Umbilical cord (tissue), 1 donor: ENCODE measurements at regions not wholly inside any gene's neighbourhood (a gene's known extent, or its start where the extent isn't known, plus 50 kb on each side); places are given as distances from the start of the nearest gene placed in this dataset.

ENCODE experiments used
- DNase-seq: peaks from one replicate; pipeline ENCODE4 v3.0.0-alpha.2; 2015; ENCODE audit warnings: low spot score

- DNase-seq = no peak
Measured at GRCh38 chr18:44582456-44582855, 98.2 kb upstream of the SETBP1 start.

GRCh38 chr18:44584900-44585299 is 95.8 kb upstream of the SETBP1 start:
- no peak for DNase-seq

DNA sequence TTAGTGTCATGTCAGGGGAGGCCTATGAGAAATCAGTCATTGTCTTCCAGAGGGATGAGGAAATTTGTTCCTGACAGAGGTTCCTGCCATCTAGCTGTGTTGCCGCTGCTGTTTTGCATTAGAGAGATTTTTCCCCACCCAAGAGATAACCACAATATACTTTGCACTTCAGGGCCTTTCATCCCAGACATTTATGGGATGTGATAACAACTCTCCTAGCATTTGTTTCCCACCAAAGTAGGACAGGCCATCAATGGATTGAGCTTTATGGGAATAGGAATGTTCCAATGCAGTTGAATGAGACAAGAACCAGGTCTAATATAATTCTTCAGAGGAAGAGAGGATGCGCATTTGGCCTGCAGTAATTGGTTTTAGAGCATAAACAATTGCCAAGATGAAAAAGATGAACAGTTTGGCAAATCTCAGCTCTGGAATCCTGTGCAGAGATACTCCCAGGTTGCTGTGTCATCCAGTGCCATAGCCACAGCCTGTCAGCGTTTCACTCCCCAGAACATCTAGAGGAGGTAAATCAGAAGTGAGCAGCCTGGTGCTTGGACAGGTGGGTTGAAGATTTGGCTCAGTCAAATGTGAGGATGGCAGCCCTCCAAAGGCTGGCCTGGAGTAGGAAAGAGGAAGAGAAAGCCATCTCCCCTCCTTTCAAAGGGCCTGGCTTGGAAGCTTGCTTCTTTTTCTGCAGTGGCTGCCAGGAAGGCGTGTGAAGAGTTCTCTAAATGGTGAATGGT is 93.7 kb upstream of the SETBP1 start:
- DNase-seq = peak; percentile 19

- no peak for DNase-seq
Measured at GRCh38 chr18:44588508-44588907, 92.2 kb upstream of the SETBP1 start.

GRCh38 chr18:44589693-44590355 is 90.9 kb upstream of the SETBP1 start:
- DNase-seq = peak; percentile 63

DNA sequence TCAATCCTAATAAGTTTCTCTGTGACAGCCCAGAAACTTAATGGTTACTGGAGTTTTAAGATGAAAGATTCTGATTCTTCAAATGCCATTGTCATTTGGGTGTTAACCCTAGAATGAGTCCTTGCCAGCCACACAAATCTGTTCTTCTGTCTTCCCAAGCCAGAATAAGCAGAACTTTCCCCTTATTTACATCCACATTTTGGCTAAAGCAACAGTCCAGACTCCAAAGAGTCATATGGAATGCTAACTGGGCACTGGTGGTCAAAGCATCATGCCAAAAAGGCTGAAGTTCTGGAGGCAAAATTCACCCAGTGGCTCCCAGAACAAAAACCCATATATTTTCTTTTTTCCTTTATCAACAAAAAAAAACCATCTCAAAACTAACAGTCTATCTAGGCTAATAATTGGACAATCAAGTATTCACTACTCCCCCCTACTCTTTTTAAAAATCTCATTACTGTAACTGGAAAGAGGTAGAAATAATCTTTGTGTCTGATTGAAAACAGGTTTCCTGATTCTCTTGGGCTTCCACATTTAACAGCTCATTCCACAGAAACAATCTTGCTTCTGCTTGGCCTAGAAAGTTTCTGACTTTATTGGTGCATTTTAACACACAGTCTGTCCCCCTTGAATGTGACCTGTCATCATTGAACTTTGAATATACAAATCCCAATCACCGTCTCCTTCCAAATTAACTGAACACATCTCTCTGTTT is 89.6 kb upstream of the SETBP1 start:
- DNase-seq = no peak

DNA sequence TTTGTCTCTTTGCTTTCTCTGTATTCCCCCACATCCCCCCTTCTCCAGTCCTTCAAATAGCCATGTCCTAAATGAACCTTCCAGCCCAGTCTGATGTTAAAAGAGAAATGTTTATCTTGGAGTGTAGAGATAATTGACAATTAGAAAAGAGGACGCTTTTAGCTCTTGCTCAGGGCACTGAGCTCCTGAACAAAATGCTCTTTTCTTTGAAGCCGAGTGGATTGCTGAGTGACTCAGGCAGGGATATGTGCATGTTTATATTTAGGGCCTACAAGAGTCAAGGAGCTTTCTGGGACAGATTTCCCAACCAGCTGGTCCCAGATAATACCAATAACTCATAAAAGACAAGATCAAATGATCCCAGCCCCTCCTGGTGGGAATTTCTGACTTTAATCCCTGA is 88.0 kb upstream of the SETBP1 start:
- DNase-seq = peak; percentile 88

- DNase-seq = peak; percentile 72
Measured at GRCh38 chr18:44594799-44595467, 85.8 kb upstream of the SETBP1 start.

GRCh38 chr18:44597797-44598196 is 82.9 kb upstream of the SETBP1 start:
- no peak for DNase-seq

- no peak for DNase-seq
Measured at GRCh38 chr18:44598514-44598913, 82.2 kb upstream of the SETBP1 start.

- DNase-seq = peak; percentile 61
Measured at GRCh38 chr18:44599412-44599811, 81.3 kb upstream of the SETBP1 start.

DNA sequence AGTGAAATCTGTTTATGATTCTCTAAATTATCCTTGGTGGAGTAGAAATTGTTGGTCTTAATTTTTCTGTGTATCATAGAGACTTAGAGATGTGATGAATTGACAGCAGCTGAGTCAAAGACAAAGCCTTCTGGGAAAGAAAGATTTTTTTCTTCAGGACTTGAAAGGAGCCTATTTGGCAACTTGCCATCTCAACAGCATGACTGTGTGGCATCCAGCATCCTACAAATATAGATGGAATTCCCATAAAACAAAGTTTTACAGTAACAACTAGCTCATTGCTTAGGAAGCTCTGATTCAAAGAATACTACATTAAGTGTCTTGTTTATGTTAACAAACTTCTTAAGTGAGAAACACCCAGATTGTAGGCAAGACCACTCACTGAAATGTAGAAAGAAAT is 79.2 kb upstream of the SETBP1 start:
- peak; percentile 78 for DNase-seq

DNA sequence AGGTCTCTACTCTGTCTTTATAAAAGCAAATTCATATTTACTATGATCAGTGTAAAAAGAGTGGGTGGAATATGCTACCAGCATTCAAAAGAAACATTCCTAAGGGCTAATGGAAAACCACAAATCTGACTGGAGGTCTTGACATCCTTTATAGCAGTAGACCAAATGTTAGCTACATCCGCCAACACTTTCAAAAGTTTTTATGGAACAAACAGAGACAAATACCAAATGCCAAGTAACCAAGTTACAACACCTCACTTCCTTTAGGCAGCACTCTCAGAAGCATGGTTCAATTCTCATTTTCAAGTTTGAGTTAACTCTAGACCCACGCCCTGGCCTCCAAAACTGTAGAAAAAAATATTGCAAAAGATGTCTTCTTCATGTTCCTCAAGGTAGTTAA is 78.3 kb upstream of the SETBP1 start:
- peak; percentile 28 for DNase-seq

DNA sequence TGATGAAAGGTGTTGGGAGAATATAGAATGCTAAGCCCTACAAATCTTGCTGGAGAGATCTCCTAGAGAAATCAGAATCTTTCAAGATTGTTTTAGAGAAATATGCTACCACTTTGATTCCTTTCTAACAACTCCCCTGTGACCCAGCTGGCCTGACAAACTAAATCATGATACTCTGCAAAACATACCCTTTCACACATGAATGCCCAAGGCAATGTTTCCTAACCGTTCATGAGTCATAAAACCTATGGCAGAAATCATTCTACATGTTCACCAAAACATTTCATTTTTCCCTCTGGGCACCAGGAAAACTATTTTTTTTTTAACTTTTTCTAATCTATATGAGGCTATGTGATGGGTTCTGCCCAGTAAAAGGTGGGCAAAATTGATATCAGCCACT is 77.8 kb upstream of the SETBP1 start:
- DNase-seq = no peak

- no peak for DNase-seq
Measured at GRCh38 chr18:44609181-44609941, 71.3 kb upstream of the SETBP1 start.

- DNase-seq = no peak
Measured at GRCh38 chr18:44620812-44621211, 59.9 kb upstream of the SETBP1 start.

DNA sequence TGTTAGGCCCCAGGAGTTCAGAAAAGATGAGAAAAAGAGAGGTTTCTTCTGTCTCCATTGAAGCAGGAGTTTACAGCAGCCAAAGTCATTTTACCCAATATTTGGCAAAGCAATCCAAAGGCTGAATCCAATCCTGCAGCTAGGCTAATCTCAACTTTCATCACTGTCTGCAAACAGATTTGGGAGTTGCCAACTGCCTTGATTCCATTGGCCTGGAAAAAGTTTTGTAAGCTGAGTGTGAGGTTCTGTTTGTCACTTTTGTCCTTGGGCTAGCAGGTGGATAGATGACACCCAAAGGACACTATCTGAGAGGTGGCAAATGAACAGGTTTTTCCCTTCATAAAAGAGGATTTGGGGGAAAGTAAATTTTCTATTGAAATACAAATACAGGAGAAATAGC is 56.6 kb upstream of the SETBP1 start:
- no peak for DNase-seq

DNA sequence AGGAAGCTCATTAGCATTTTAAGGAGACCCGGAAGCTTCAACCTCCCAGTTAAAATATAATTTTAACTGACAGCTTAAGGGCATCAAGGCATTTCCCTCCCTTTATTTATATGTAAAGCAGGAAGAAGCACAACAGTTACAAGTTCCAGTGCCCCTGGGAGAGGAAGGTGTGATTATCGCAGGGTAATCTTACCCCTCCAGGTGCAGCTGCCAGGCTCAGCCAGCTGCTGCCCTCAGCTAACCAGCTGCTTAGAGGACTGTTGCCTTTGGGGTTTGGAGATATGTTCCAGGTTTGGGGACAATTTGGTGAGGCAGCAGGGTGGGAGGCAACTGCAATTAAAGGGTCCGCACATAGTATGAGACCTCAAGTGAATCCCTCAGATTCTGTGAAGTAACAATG is 55.3 kb upstream of the SETBP1 start:
- no peak for DNase-seq

GRCh38 chr18:44626236-44626635 is 54.5 kb upstream of the SETBP1 start:
- no peak for DNase-seq

DNA sequence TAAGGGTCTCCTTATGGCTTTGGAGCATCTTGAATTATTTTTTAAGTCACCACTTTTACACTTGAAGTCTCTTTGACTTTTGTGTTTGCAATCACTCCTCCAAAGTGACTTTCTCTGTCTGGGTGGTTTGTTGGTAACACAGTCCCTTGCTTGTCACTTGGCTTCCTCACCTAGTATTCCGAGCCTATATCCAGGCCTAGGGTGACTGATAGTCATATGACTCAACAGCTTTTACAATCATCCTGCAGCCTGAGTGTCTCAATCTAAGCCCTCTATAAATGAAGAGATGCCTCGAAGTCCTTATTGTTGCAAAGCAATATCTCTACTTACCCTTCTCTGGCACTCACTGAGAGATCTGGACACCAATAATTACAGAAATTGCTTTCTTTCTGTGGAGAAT is 53.9 kb upstream of the SETBP1 start:
- DNase-seq = no peak

- DNase-seq = no peak
Measured at GRCh38 chr18:44627280-44627679, 53.4 kb upstream of the SETBP1 start.

DNA sequence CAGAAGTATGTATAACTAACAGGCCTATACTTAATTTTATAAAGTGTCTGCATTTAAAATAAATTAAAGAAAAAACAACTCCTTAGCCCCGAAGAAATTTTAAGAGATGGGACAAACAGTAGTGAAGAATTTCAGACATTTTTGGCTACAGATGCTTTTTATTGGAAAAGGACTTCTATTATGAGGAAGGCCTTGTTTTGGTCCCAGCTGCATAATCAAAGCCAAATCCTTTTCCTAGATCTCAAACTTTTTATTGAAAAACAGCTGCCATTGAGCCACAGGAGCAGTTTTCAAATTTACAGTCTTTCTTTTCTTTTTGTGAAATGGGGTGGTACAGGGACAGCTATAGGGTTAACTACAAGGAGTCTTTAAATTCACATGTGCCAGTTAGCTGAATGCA is 51.3 kb upstream of the SETBP1 start:
- no peak for DNase-seq
